HCT116 (cell line): ENCODE measurements at regions not wholly inside any gene's neighbourhood (a gene's known extent, or its start where the extent isn't known, plus 50 kb on each side); places are given as distances from the start of the nearest gene placed in this dataset.
A peak's percentile ranks its signal among the peaks of the same experiment; 100 is the strongest.

Experiments
- ATAC-seq: fragments of 200-7000 bp; cut with Tn5 transposase; 2 replicates; pipeline ENCODE4 v1.9.1; 2020; ENCODE audit warnings: mild to moderate bottlenecking, moderate library complexity
- BruUV-seq: library from RNA; stranded (reverse); fragments of 400-500 nt; replicated peaks from 2 replicates; lab custom pipeline; 2021; lab: Mats Ljungman, UMichigan
- CTCF ChIA-PET: fragments of 300-600 bp; sonication (Branson Sonifier 250); formaldehyde crosslinking; loops from one replicate; lab custom pipeline; 2021; ENCODE audit warnings: antibody characterized with exemption; lab: Charles Lee
- POLR2A ChIA-PET: fragments of 300-600, 350-600 bp; sonication (Branson Sonifier 250); formaldehyde crosslinking; loops from one replicate; lab custom pipeline; 2021; ENCODE audit warnings: antibody characterized with exemption; lab: Charles Lee
- RAD21 ChIA-PET, 2 experiments: fragments of 300-600 bp; sonication (Branson Sonifier 250); formaldehyde crosslinking; loops; one replicate each; lab custom pipeline; 2023; ENCODE audit warnings: low total read pairs in 2 of 2; ENCODE audit not compliant: uncharacterized antibody in 2 of 2, unreplicated experiment in 2 of 2, low non-redundant PET in 1 of 2; lab: Charles Lee
- DNase-seq: peaks from one replicate; pipeline ENCODE4 v3.0.0-alpha.2; 2010; ENCODE audit warnings: low read depth, low spot score
- H2AFZ ChIP-seq: fragments of 200-600 bp; shearing (Covaris generic), sonication (generic); 2 replicates; pipeline ENCODE4 v1.6.1; 2017; ENCODE audit warnings: low read depth, mixed run types, mixed read lengths, antibody characterized with exemption, low read length; ENCODE audit not compliant: poor library complexity, severe bottlenecking
- H3K27ac ChIP-seq: 2 replicates; pipeline ENCODE4 v1.5.1; 2012; ENCODE audit warnings: low read depth, low read length
- H3K27me3 ChIP-seq: fragments of 200-600 bp; sonication (generic); 2 replicates; pipeline ENCODE4 v1.6.1; 2016; ENCODE audit warnings: mixed run types, low read length, mixed read lengths; ENCODE audit not compliant: insufficient read depth
- H3K36me3 ChIP-seq, 2 experiments: fragments of 200-500 bp in 1 of 2; fragments of 200-600 bp in 1 of 2; sonication (Bioruptor generic) in 1 of 2; sonication (generic) in 1 of 2; 2 replicates each; pipeline versions ENCODE4 v1.5.1 to v1.6.1; 2014 to 2016; ENCODE audit warnings: low read length in 2 of 2, inconsistent platforms in 1 of 2, mixed read lengths in 1 of 2, mixed run types in 1 of 2; ENCODE audit not compliant: insufficient read depth in 2 of 2, control insufficient read depth in 1 of 2
- H3K4me1 ChIP-seq, 2 experiments: fragments of 200-600 bp in 1 of 2; sonication (generic) in 1 of 2; 2 replicates each; pipeline versions ENCODE4 v1.5.1 to v1.6.1; 2012 to 2017; ENCODE audit warnings: low read length in 2 of 2, inconsistent platforms in 1 of 2, mild to moderate bottlenecking in 1 of 2, mixed read lengths in 1 of 2, mixed run types in 1 of 2, moderate library complexity in 1 of 2; ENCODE audit not compliant: insufficient read depth in 2 of 2, control insufficient read depth in 1 of 2
- H3K4me2 ChIP-seq: fragments of 200-600 bp; sonication (generic); 2 replicates; pipeline ENCODE4 v1.6.1; 2017; ENCODE audit warnings: mixed run types, low read length, mixed read lengths
- H3K4me3 ChIP-seq, 2 experiments: fragments of 200-600 bp in 1 of 2; sonication (generic) in 1 of 2; replicated peaks in 1 of 2; 2 replicates each; pipeline ENCODE4 v1.5.1; 2011 to 2016; ENCODE audit warnings: low read length in 2 of 2, control low read depth in 1 of 2, low read depth in 1 of 2, mild to moderate bottlenecking in 1 of 2, mixed read lengths in 1 of 2, mixed run types in 1 of 2
- H3K79me2 ChIP-seq: fragments of 200-600 bp; sonication (generic); 2 replicates; pipeline ENCODE4 v1.6.1; 2017; ENCODE audit warnings: mild to moderate bottlenecking, mixed run types, low read length, moderate library complexity, mixed read lengths; ENCODE audit not compliant: insufficient read depth
- H3K9ac ChIP-seq: fragments of 200-600 bp; sonication (generic); 2 replicates; pipeline ENCODE4 v1.6.1; 2016; ENCODE audit warnings: low read length, mixed read lengths
- H3K9me2 ChIP-seq: fragments of 200-600 bp; sonication (generic), shearing (Covaris generic); 2 replicates; pipeline ENCODE4 v1.6.1; 2017; ENCODE audit warnings: mixed run types, mild to moderate bottlenecking, moderate library complexity; ENCODE audit not compliant: insufficient read depth
- H3K9me3 ChIP-seq, 2 experiments: fragments of 200-500 bp in 1 of 2; fragments of 200-600 bp in 1 of 2; sonication (Bioruptor generic) in 1 of 2; sonication (generic) in 1 of 2; 2 replicates each; pipeline ENCODE4 v1.6.1; 2014 to 2017; ENCODE audit warnings: low read length in 2 of 2, mixed read lengths in 2 of 2, inconsistent platforms in 1 of 2, low read depth in 1 of 2, mild to moderate bottlenecking in 1 of 2, mixed run types in 1 of 2, moderate library complexity in 1 of 2; ENCODE audit not compliant: control insufficient read depth in 1 of 2, insufficient read depth in 1 of 2
- H4K20me1 ChIP-seq: fragments of 200-600 bp; sonication (generic), shearing (Covaris generic); 2 replicates; pipeline ENCODE4 v1.6.1; 2017; ENCODE audit warnings: mixed run types, mild to moderate bottlenecking, moderate library complexity; ENCODE audit not compliant: insufficient read depth
- CEBPB ChIP-seq: IDR thresholded peaks from 2 replicates; pipeline ENCODE4 v1.6.1; 2012; ENCODE audit warnings: low read depth
- CTCF ChIP-seq, 3 experiments: fragments of 200-600 bp in 1 of 3; sonication (generic) in 1 of 3; IDR thresholded peaks in 2 of 3; conservative IDR thresholded peaks in 1 of 3; 2 replicates each; pipeline ENCODE4 v1.5.1; 2012 to 2017; ENCODE audit warnings: low read depth in 2 of 3, low read length in 2 of 3, antibody characterized with exemption in 1 of 3, borderline replicate concordance in 1 of 3, control low read depth in 1 of 3, mild to moderate bottlenecking in 1 of 3, mixed read lengths in 1 of 3, mixed run types in 1 of 3, moderate library complexity in 1 of 3; ENCODE audit not compliant: insufficient read depth in 1 of 3
- EZH2 ChIP-seq: fragments of 200-600 bp; sonication (generic); IDR thresholded peaks from 2 replicates; pipeline ENCODE4 v1.6.1; 2017; ENCODE audit warnings: antibody characterized with exemption, mixed run types
- RAD21 ChIP-seq: IDR thresholded peaks from 2 replicates; pipeline ENCODE4 v1.6.1; 2012; ENCODE audit warnings: low read depth, mild to moderate bottlenecking
- SP1 ChIP-seq: IDR thresholded peaks from 2 replicates; pipeline ENCODE4 v1.6.1; 2012; ENCODE audit warnings: low read depth
- intact Hi-C: fragments of 100-400 bp; cut with micrococcal nuclease; formaldehyde crosslinking; loops from 2 replicates; pipeline ENCODE4 v1.10.0; 2022

GRCh38 chr12:45121224-45121623 lies 70.3 kb upstream of the DBX2 start:
- no peaks in the 10 kb centered on the region for H3K36me3 ChIP-seq
- no peaks in the 10 kb centered on the region for H3K9me2 ChIP-seq
- RAD21 ChIA-PET: no interaction called here
- no peak overlapping the region for H2AFZ ChIP-seq
- H3K27ac ChIP-seq: no peak overlapping the region
- no peak for DNase-seq
- no peak overlapping the region for H3K4me2 ChIP-seq
- no peaks in the 10 kb centered on the region for H3K4me1 ChIP-seq
- intact Hi-C loops: loop anchor here (5.0 kb wide), 1 partner anchor 1164 kb away; no protein-coding TSS in a partner anchor
- peak in 2 of 3 experiments; percentile 3 to 32; a peak in 2 of 6 replicates for TF ChIP-seq CTCF (IDR thresholded peaks at IDR 0.05 in 2 of 3, conservative IDR thresholded peaks at IDR 0.05 in 1 of 3; ENCODE audit: borderline replicate concordance in 1 of 3, insufficient read depth in 1 of 3, low read depth in 2 of 3, low read length in 2 of 3)
- TF ChIP-seq CEBPB: no peak
- no peak for TF ChIP-seq SP1
- no peak for TF ChIP-seq RAD21
- TF ChIP-seq, all 23 proteins: peak for 1
- Histone ChIP-seq H3K4me3 (no peak overlapping the region), H3K79me2 (no peaks in the 10 kb centered on the region), H3K9ac (no peak overlapping the region), H3K9me3 (no peaks in the 10 kb centered on the region), H4K20me1 (no peaks in the 10 kb centered on the region), H3K27me3 (no peaks in the 10 kb centered on the region)
- no TSS peak for BruUV-seq
- CTCF ChIA-PET: interaction anchor here (1.0 to 1.5 kb wide), 3 partner anchors 148 to 1106 kb away, joined by 3 to 5 read pairs (median 4); no protein-coding TSS in a partner anchor
- ATAC-seq: peak; percentile 54
- POLR2A ChIA-PET: no interaction called here

- H3K4me1 ChIP-seq: no peaks in the 10 kb centered on the region
- H3K36me3 ChIP-seq: no peaks in the 10 kb centered on the region
- no peak overlapping the region for H2AFZ ChIP-seq
- TF ChIP-seq CTCF (IDR thresholded peaks at IDR 0.05 in 2 of 3, conservative IDR thresholded peaks at IDR 0.05 in 1 of 3; ENCODE audit: borderline replicate concordance in 1 of 3, insufficient read depth in 1 of 3, low read depth in 2 of 3, low read length in 2 of 3): peak; percentile 63 to 85 (median 65)
- TF ChIP-seq EZH2: no peak
- peak; percentile 81 for TF ChIP-seq RAD21
- no peak overlapping the region for H3K4me3 ChIP-seq
- no peaks in the 10 kb centered on the region for H3K79me2 ChIP-seq
- no peaks in the 10 kb centered on the region for H3K27me3 ChIP-seq
- no peaks in the 10 kb centered on the region for H4K20me1 ChIP-seq
- ChIA-PET RAD21 (interaction anchor here in 1 of 2 experiments (0.7 kb wide), 1 partner anchor 346 kb away, joined by 3 read pairs; no protein-coding TSS in a partner anchor), CTCF (interaction anchor here (0.6 to 1.6 kb wide), 7 partner anchors 10 to 1108 kb away, joined by 3 to 17 read pairs (median 3); no protein-coding TSS in a partner anchor), POLR2A (interaction anchor here (0.7 kb wide), 1 partner anchor 174 kb away, joined by 3 read pairs; no protein-coding TSS in a partner anchor)
- DNase-seq (peak; percentile 39), ATAC-seq (peak; percentile 63)
- H3K27ac ChIP-seq: no peak overlapping the region
- no peaks in the 10 kb centered on the region for H3K9me3 ChIP-seq
- BruUV-seq: no TSS peak
- H3K9me2 ChIP-seq: no peaks in the 10 kb centered on the region
- H3K4me2 ChIP-seq: no peak overlapping the region
- intact Hi-C loops: loop anchor here (1.0 to 5.0 kb wide), 5 partner anchors 150 to 1166 kb away; no protein-coding TSS in a partner anchor
- H3K9ac ChIP-seq: no peak overlapping the region
Measured at GRCh38 chr12:45122768-45123380, 72.0 kb upstream of the DBX2 start.
